ENCODE measurements at regions not wholly inside any gene's neighbourhood (a gene's known extent, or its start where the extent isn't known, plus 50 kb on each side); places are given as distances from the start of the nearest gene placed in this dataset.

GRCh38 chr12:11973396-11973795 lies 97.3 kb upstream of the BCL2L14 start:
- TF ChIP-seq CTCF (conservative IDR thresholded peaks at IDR 0.05; ENCODE audit: low read depth, low read length): no peak
- DNase-seq (ENCODE audit: low read depth): no peak
- H3K4me3 ChIP-seq (ENCODE audit: low read depth, low read length): no peak overlapping the region

- TF ChIP-seq CTCF (conservative IDR thresholded peaks at IDR 0.05; ENCODE audit: low read depth, low read length): no peak
- no peak for DNase-seq (ENCODE audit: low read depth)
- no peak overlapping the region for H3K4me3 ChIP-seq (ENCODE audit: low read depth, low read length)
Observed at GRCh38 chr12:11976005-11976404, 94.7 kb upstream of the BCL2L14 start.

- no peak for TF ChIP-seq CTCF (conservative IDR thresholded peaks at IDR 0.05; ENCODE audit: low read depth, low read length)
- DNase-seq (ENCODE audit: low read depth): no peak
Observed at GRCh38 chr12:11978726-11979384, 91.9 kb upstream of the BCL2L14 start.

GRCh38 chr12:11980115-11980514 lies 90.6 kb upstream of the BCL2L14 start:
- no peak for TF ChIP-seq CTCF (conservative IDR thresholded peaks at IDR 0.05; ENCODE audit: low read depth, low read length)
- no peak for DNase-seq (ENCODE audit: low read depth)

More at GRCh38 chr12:11978726-11979384, 91.9 kb upstream of the BCL2L14 start:
- no peak overlapping the region for H3K4me3 ChIP-seq (ENCODE audit: low read depth, low read length)

GRCh38 chr12:11981121-11981733 lies 89.5 kb upstream of the BCL2L14 start:
- TF ChIP-seq CTCF (conservative IDR thresholded peaks at IDR 0.05; ENCODE audit: low read depth, low read length): no peak
- no peak for DNase-seq (ENCODE audit: low read depth)
- no peak overlapping the region for H3K4me3 ChIP-seq (ENCODE audit: low read depth, low read length)

More at GRCh38 chr12:11980115-11980514, 90.6 kb upstream of the BCL2L14 start:
- H3K4me3 ChIP-seq (ENCODE audit: low read depth, low read length): no peak overlapping the region

- no peak for TF ChIP-seq CTCF (conservative IDR thresholded peaks at IDR 0.05; ENCODE audit: low read depth, low read length)
- H3K4me3 ChIP-seq (ENCODE audit: low read depth, low read length): no peak overlapping the region
- DNase-seq (ENCODE audit: low read depth): no peak
Observed at GRCh38 chr12:11984417-11984816, 86.3 kb upstream of the BCL2L14 start.

- no peak for TF ChIP-seq CTCF (conservative IDR thresholded peaks at IDR 0.05; ENCODE audit: low read depth, low read length)
- no peak for DNase-seq (ENCODE audit: low read depth)
- no peak overlapping the region for H3K4me3 ChIP-seq (ENCODE audit: low read depth, low read length)
Observed at GRCh38 chr12:11986165-11986564, 84.6 kb upstream of the BCL2L14 start.
